ENCODE measurements at regions not wholly inside any gene's neighbourhood (a gene's known extent, or its start where the extent isn't known, plus 50 kb on each side); places are given as distances from the start of the nearest gene placed in this dataset.

DNA sequence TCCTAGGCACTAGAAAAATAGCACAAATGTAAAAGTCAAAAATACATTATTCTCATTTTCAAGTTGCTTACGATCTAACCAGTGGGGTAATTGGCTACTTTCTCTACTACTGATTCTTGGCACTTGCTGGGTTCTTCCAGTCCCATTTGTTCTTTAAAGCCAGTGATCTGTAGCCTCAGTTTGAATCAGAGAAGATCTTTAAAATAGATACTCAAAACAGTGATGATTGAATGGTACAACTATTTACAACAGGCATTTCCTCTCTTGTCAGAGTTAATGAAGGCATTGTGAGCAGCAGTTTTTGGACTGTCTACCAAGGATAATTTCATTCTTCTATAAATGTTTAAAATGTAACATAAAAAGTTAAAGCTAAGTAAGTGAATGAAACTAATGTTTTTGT is 128.3 kb upstream of the FSIP2 start:
- Mint-ChIP-seq H3K27me3 (ENCODE audit: low read depth) (no peaks in the 10 kb centered on the region), H3K9me3 (peaks cover 0 to 4% of the 10 kb centered on the region in 2 donors), H3K4me3 (no peak overlapping the region), H3K36me3 (ENCODE audit: insufficient read depth in 2 of 2) (no peaks in the 10 kb centered on the region), H3K4me1 (ENCODE audit: low read depth) (no peaks in the 10 kb centered on the region), H3K27ac (no peak overlapping the region)
- no peak for ATAC-seq (replicated peaks in 1 of 2)
- no peak for DNase-seq

DNA sequence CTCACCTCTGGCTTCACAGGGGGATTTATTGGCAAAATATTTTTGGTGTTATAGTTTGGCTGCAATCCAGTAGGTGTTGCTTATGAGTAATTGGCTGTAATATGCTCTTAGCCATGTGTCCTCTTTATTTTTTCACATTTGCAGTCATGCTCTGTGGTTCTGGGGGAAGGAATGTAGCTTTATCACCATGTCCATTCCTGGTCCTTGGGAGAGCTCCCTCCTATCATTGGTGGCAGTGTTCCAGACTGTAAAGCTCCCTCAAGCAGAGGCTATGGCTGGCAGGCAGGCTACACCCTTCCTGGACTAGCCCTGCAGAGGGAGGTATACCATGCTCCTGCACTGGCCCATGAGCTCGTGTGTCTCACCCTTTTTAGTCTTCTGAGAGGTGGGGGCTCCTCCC is 120.0 kb upstream of the FSIP2 start:
- DNase-seq (no peak), ATAC-seq (replicated peaks in 1 of 2) (no peak)
- peaks cover 5 to 6% of the 10 kb centered on the region in 2 donors for H3K9me3 Mint-ChIP-seq
- no peaks in the 10 kb centered on the region for H3K4me1 Mint-ChIP-seq (ENCODE audit: low read depth)
- no peak overlapping the region for H3K4me3 Mint-ChIP-seq
- peaks cover 0 to 1% of the 10 kb centered on the region in 2 donors for H3K36me3 Mint-ChIP-seq (ENCODE audit: insufficient read depth in 2 of 2)
- H3K27me3 Mint-ChIP-seq (ENCODE audit: low read depth), result no peaks in the 10 kb centered on the region
- H3K27ac Mint-ChIP-seq, result no peak overlapping the region

DNA sequence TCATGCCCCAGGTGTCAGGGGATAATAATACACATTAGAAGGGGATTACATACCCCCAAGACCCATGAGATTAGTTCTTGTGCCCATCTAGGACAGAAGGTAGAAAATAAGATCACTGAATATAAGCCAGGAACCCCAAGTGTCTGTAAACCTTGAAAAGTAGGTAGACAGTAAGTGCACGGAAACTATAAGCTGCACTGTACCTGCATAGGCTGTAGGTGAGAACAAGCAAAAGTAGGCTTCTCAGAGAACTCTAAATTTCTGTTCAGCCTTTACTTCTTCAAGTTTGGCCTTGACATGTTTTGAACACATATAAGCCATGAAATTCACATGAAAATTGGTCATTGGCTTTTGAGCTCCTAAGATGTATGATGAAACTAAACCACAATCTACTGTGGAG is 113.0 kb upstream of the FSIP2 start:
- no peak overlapping the region for H3K4me3 Mint-ChIP-seq
- ATAC-seq (replicated peaks in 1 of 2), result no peak
- H3K27me3 Mint-ChIP-seq (ENCODE audit: low read depth), result no peaks in the 10 kb centered on the region
- H3K4me1 Mint-ChIP-seq (ENCODE audit: low read depth), result no peaks in the 10 kb centered on the region
- H3K27ac Mint-ChIP-seq, result no peak overlapping the region
- DNase-seq, result no peak
- peaks cover 0 to 1% of the 10 kb centered on the region in 2 donors for H3K36me3 Mint-ChIP-seq (ENCODE audit: insufficient read depth in 2 of 2)
- H3K9me3 Mint-ChIP-seq, result peaks cover 0 to 2% of the 10 kb centered on the region in 2 donors

DNA sequence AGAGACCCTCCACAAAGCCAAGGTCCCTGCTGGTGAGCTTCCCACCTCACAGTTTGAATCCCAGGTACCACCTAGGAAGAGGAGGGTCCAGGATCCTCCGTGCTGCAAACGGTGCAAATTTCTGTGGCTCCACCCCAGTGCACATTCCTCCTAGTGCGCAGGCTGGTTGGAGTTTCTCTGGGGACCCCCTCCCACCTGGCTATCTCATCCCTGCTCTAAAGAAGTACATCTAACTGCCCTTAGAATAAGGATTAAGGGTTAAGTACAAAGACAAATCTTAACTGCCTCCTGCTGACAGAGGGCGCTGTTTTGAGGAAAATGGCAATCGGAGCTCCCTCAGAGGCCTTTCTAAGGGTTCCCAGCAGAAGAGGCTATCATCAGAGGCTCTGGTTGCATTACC is 109.6 kb upstream of the FSIP2 start:
- H3K27me3 Mint-ChIP-seq (ENCODE audit: low read depth), result no peaks in the 10 kb centered on the region
- H3K36me3 Mint-ChIP-seq (ENCODE audit: insufficient read depth in 2 of 2), result no peaks in the 10 kb centered on the region
- H3K4me3 Mint-ChIP-seq, result no peak overlapping the region
- no peaks in the 10 kb centered on the region for H3K4me1 Mint-ChIP-seq (ENCODE audit: low read depth)
- no peak overlapping the region for H3K27ac Mint-ChIP-seq
- H3K9me3 Mint-ChIP-seq, result no peaks in the 10 kb centered on the region
- ATAC-seq (replicated peaks in 1 of 2) (no peak), DNase-seq (no peak)

DNA sequence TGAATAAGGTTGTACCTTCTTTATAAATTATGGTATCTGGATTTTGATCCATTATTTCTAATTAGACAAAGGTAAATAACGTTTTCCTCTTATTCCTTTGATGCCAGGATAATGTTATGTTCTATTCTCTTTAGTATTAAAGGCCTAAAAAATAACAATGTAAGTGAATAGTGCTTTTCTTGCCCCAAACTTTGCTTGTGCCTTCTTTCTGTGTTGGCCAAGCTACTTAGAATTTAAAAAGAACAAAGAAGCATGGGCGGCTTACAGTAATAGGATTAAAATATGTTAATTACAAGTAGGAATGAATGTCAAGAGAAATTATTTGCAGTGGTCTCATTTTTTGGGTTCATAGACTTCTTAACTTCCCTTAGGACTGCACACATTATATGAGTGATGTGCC is 105.0 kb upstream of the FSIP2 start:
- H3K27ac Mint-ChIP-seq, result no peak overlapping the region
- ATAC-seq (replicated peaks in 1 of 2), result no peak
- no peaks in the 10 kb centered on the region for H3K4me1 Mint-ChIP-seq (ENCODE audit: low read depth)
- H3K27me3 Mint-ChIP-seq (ENCODE audit: low read depth), result no peaks in the 10 kb centered on the region
- H3K9me3 Mint-ChIP-seq, result no peaks in the 10 kb centered on the region
- H3K36me3 Mint-ChIP-seq (ENCODE audit: insufficient read depth in 2 of 2), result no peaks in the 10 kb centered on the region
- no peak for DNase-seq
- H3K4me3 Mint-ChIP-seq, result no peak overlapping the region

DNA sequence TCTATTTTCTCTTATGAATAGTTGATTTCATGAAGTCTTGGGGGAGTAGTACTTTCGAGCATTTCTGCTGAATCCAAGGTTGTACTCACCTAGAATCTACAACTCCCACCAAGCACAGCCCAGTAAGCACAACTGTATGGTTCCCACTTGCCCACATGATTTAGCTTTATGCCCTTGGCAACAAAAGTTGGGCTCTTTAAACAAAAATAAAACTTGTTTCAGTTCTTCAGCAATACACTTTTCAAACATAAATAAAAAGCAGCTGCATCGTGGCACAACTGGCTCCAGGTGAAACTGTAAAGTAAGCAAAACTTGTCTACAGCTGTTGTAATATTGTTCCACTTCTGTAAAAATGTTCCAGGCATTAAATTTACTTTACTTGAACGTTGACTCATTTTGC is 99.8 kb upstream of the FSIP2 start:
- H3K27me3 Mint-ChIP-seq (ENCODE audit: low read depth), result no peaks in the 10 kb centered on the region
- H3K4me1 Mint-ChIP-seq (ENCODE audit: low read depth), result no peaks in the 10 kb centered on the region
- H3K27ac Mint-ChIP-seq, result no peak overlapping the region
- H3K36me3 Mint-ChIP-seq (ENCODE audit: insufficient read depth in 2 of 2), result no peaks in the 10 kb centered on the region
- no peak for ATAC-seq (replicated peaks in 1 of 2)
- no peak overlapping the region for H3K4me3 Mint-ChIP-seq
- no peaks in the 10 kb centered on the region for H3K9me3 Mint-ChIP-seq
- no peak for DNase-seq

DNA sequence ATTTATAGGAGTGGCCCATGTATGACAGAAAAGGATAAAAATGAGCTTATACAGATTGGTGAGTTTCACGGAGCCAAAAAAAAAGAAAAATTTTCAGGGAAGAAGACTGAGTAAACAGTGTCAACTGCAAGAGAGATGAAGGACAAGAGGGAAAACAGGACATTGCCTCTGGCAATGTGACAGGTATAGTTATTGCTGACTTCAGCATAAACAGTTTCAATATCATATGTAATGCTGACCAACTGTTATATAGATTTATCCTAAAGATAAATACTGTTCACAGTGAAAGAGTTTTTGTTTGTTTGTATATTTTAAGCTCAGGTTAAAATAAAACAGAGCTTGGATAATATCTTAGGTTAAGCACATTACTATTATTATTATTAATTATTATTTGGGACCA is 98.0 kb upstream of the FSIP2 start:
- Mint-ChIP-seq H3K27me3 (ENCODE audit: low read depth) (no peaks in the 10 kb centered on the region), H3K4me3 (no peak overlapping the region), H3K36me3 (ENCODE audit: insufficient read depth in 2 of 2) (no peaks in the 10 kb centered on the region), H3K27ac (no peak overlapping the region), H3K4me1 (ENCODE audit: low read depth) (no peaks in the 10 kb centered on the region), H3K9me3 (no peaks in the 10 kb centered on the region)
- DNase-seq (no peak), ATAC-seq (replicated peaks in 1 of 2) (no peak)

DNA sequence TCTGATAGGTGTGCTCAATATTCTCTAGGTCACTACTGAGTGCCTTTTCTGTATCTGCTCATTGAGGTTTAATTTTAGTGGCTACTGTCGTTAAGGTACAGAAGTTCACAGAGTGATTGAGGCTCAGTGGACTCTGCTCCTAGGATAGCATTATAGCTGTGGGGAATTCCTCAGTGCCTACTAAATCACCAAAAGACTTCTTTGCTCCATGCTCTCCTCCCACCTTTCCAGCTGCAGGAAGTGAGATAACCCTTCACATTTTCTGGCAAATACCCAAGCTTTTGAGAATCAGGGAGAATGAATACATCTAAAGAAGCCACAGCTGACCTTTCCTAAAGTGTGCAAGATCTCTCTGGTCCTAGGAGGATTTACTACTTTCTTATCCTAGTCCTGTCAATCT is 95.2 kb upstream of the FSIP2 start:
- Mint-ChIP-seq H3K9me3 (peaks cover 0 to 2% of the 10 kb centered on the region in 2 donors), H3K27me3 (ENCODE audit: low read depth) (no peaks in the 10 kb centered on the region), H3K36me3 (ENCODE audit: insufficient read depth in 2 of 2) (no peaks in the 10 kb centered on the region), H3K4me1 (ENCODE audit: low read depth) (no peaks in the 10 kb centered on the region), H3K4me3 (no peak overlapping the region), H3K27ac (no peak overlapping the region)
- DNase-seq (no peak), ATAC-seq (replicated peaks in 1 of 2) (no peak)

DNA sequence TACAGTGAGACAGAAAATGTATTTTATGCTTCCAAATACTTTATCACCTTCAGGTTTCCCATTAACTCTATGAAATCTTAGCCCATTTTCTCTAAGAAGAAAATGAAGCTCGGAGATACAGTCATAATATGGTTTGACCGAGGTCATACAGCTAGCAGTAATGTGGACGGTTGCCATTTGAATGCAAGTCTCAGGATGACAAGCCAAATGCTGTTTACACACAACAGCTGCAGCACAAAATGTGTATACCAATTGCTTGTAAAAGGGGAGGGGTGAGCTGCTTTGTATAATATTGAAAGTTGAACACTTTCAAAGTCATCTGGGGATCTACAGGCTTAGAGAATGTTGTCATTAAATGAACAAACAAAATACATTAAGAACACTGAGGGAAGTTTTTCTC is 93.8 kb upstream of the FSIP2 start:
- H3K36me3 Mint-ChIP-seq (ENCODE audit: insufficient read depth in 2 of 2), result no peaks in the 10 kb centered on the region
- DNase-seq (no peak), ATAC-seq (replicated peaks in 1 of 2) (no peak)
- H3K4me3 Mint-ChIP-seq, result no peak overlapping the region
- H3K27me3 Mint-ChIP-seq (ENCODE audit: low read depth), result no peaks in the 10 kb centered on the region
- H3K4me1 Mint-ChIP-seq (ENCODE audit: low read depth), result no peaks in the 10 kb centered on the region
- H3K27ac Mint-ChIP-seq, result no peak overlapping the region
- peaks cover 0 to 2% of the 10 kb centered on the region in 2 donors for H3K9me3 Mint-ChIP-seq

DNA sequence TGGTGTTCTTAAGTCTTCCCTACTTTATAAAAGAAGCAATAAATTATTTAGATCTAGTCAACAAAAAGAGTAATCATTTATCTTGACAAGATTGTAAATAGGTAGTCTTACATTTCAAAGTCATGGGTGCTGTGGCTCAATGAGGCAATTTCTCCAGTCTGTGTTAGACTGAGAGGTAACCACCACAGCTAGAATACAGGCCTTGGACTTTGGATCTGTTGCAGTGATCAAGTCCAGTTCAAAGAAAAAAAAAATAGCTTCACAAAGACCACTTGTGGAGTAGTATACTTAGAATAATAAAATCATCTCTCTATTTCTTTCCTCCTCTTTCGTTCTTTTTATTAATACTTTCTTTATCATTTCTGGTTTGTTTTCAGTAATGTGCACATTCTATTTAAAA is 93.1 kb upstream of the FSIP2 start:
- DNase-seq (no peak), ATAC-seq (replicated peaks in 1 of 2) (no peak)
- Mint-ChIP-seq H3K4me3 (no peak overlapping the region), H3K27ac (no peak overlapping the region), H3K27me3 (ENCODE audit: low read depth) (no peaks in the 10 kb centered on the region), H3K36me3 (ENCODE audit: insufficient read depth in 2 of 2) (no peaks in the 10 kb centered on the region), H3K4me1 (ENCODE audit: low read depth) (no peaks in the 10 kb centered on the region), H3K9me3 (peaks cover 0 to 2% of the 10 kb centered on the region in 2 donors)

DNA sequence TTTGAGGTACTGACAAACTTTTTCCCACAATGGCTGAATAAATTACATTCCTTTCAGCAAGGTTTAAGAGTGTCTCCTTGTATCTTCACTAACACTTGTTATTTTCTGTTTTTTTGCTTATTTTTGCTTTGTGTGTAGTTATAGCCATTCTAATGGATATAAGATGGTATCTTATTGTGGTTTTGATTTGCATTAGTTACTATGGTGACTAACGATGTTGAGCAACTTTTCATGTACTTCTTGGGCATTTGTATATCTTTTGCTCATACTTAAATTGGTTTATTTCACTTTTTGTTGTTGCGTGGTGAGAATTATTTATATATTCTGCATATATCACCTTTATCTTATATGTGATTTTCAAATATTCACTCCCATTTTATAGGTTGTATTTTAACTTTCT is 79.9 kb upstream of the FSIP2 start:
- Mint-ChIP-seq H3K9me3 (no peaks in the 10 kb centered on the region), H3K4me1 (ENCODE audit: low read depth) (no peaks in the 10 kb centered on the region), H3K27ac (no peak overlapping the region), H3K4me3 (no peak overlapping the region), H3K27me3 (ENCODE audit: low read depth) (no peaks in the 10 kb centered on the region), H3K36me3 (ENCODE audit: insufficient read depth in 2 of 2) (no peaks in the 10 kb centered on the region)
- no peak for ATAC-seq (replicated peaks in 1 of 2)
- DNase-seq, result no peak

DNA sequence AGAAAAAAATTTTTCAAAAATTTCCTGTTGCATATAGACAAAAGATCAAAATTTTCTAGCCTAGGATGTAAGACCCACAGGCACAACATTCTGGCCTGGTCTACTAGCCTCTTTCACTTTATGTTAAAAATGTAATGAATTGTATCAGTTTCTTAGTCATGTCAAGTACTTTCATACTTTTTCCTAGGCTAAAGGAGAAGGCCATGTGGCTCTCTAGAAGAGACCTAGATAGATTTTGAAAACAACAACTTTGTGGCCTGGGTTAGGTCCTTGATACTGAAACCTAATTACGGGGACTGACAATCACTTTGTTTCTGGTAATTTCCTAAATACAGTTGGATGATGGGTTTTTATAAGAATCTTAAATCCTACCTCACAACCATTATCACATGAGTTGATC is 74.8 kb upstream of the FSIP2 start:
- no peaks in the 10 kb centered on the region for H3K36me3 Mint-ChIP-seq (ENCODE audit: insufficient read depth in 2 of 2)
- H3K4me3 Mint-ChIP-seq, result no peak overlapping the region
- H3K4me1 Mint-ChIP-seq (ENCODE audit: low read depth), result no peaks in the 10 kb centered on the region
- no peaks in the 10 kb centered on the region for H3K27me3 Mint-ChIP-seq (ENCODE audit: low read depth)
- H3K27ac Mint-ChIP-seq, result no peak overlapping the region
- H3K9me3 Mint-ChIP-seq, result peaks cover 2% of the 10 kb centered on the region in 2 donors
- no peak for DNase-seq
- ATAC-seq (replicated peaks in 1 of 2), result no peak

DNA sequence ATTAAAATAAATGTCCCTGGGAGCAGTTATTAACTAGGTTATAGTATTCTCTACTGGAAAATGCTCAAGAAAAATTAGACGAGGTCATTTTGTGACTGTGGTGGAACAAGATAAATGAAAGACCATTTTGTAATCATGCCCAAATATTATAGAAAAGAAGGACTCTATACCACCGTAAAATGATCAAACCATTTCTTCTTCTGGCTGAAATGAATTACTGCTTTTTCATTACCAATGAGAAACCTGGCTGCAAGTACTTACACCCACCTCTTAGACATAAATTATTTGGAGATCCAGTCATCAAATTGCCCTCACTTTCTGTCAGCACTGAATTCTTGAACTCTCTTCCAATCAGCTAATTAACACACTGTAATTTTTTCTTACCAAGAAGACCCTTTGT is 74.2 kb upstream of the FSIP2 start:
- H3K4me3 Mint-ChIP-seq, result no peak overlapping the region
- no peaks in the 10 kb centered on the region for H3K36me3 Mint-ChIP-seq (ENCODE audit: insufficient read depth in 2 of 2)
- peaks cover 2 to 4% of the 10 kb centered on the region in 2 donors for H3K9me3 Mint-ChIP-seq
- H3K27ac Mint-ChIP-seq, result no peak overlapping the region
- no peaks in the 10 kb centered on the region for H3K27me3 Mint-ChIP-seq (ENCODE audit: low read depth)
- no peaks in the 10 kb centered on the region for H3K4me1 Mint-ChIP-seq (ENCODE audit: low read depth)
- ATAC-seq (replicated peaks in 1 of 2) (no peak), DNase-seq (no peak)

DNA sequence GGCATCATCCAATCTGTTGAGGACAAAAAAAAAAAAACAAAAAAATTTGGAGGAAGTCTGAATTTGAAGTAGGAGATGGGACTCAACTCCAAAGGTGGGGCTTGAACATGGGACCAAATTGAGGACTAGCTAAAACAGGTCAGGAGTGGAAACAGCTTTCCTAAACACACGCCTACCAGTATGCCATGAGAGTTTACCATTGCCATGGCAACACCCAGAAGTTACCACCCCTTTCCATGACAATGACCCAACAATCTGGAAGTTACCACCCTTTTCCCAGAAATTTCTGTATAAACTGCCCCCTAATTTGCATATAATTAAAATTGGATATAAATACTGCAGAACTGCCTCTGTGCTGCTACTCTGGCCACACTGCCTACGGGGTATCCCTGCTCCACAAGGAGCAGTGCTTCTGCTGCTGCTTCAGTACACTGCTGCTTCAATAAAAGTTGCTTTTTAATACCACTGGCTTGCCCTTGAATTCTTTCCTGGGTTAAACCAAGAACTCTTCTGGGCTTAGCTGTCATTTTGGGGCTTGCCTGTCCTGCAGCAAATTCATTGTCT is 73.3 kb upstream of the FSIP2 start:
- no peak overlapping the region for H3K27ac Mint-ChIP-seq
- no peaks in the 10 kb centered on the region for H3K36me3 Mint-ChIP-seq (ENCODE audit: insufficient read depth in 2 of 2)
- H3K9me3 Mint-ChIP-seq, result peaks cover 2 to 6% of the 10 kb centered on the region in 2 donors
- H3K4me1 Mint-ChIP-seq (ENCODE audit: low read depth), result no peaks in the 10 kb centered on the region
- no peak overlapping the region for H3K4me3 Mint-ChIP-seq
- no peak for ATAC-seq (replicated peaks in 1 of 2)
- no peaks in the 10 kb centered on the region for H3K27me3 Mint-ChIP-seq (ENCODE audit: low read depth)
- DNase-seq, result no peak
